Pancreas (tissue), 10 donors: ENCODE measurements at regions not wholly inside any gene's neighbourhood (a gene's known extent, or its start where the extent isn't known, plus 50 kb on each side); places are given as distances from the start of the nearest gene placed in this dataset.

Experiments
- ATAC-seq, 4 donors: fragments of 200-7000 bp; cut with Tn5 transposase; one replicate each; pipeline versions ENCODE4 v1.8.0 to v1.9.1; 2020; ENCODE audit warnings: mild to moderate bottlenecking in 4 of 4, moderate library complexity in 4 of 4
- DNase-seq, 6 donors: peaks; one replicate each; pipeline ENCODE4 v3.0.0-alpha.2; 2020
- FAIRE-seq: peaks from 2 replicates; lab custom pipeline; 2012; peaks lifted over from hg19 to GRCh38; lab: Jason Lieb, UNC
- H3K27ac ChIP-seq, 4 donors: fragments of 200-600 bp; sonication (generic); 1 replicate in 3 of 4; 2 replicates in 1 of 4; pipeline versions ENCODE4 v1.5.0 to v1.8.0; 2020
- H3K27me3 ChIP-seq, 4 donors: fragments of 200-600 bp; one replicate each; pipeline ENCODE4 v1.8.0; 2021
- H3K36me3 ChIP-seq, 3 donors: fragments of 200-600 bp; sonication (generic) in 1 of 3; one replicate each; pipeline versions ENCODE4 v1.5.0 to v1.8.0; 2020 to 2021
- H3K4me1 ChIP-seq, 3 donors: fragments of 200-600 bp; one replicate each; pipeline ENCODE4 v1.8.0; 2021
- H3K4me3 ChIP-seq, 4 donors: fragments of 200-600 bp; sonication (generic) in 2 of 4; one replicate each; pipeline versions ENCODE4 v1.5.0 to v1.8.0; 2020 to 2021
- H3K9me3 ChIP-seq, 4 donors: fragments of 200-600 bp; one replicate each; pipeline ENCODE4 v1.8.0; 2021
- WGBS, 2 donors: extraction: QIAGEN DNeasy Blood & Tissue Kit; methylation state at CpG; one replicate each; pipeline ENCODE4 v1.1.7; 2013; 5-methylcytosine and 5-hydroxymethylcytosine counted together
- intact Hi-C, 3 donors: fragments of 100-400 bp; cut with DNase I; formaldehyde crosslinking; loops; one replicate each; pipeline versions ENCODE4 v1.11.1 to v1.14.2; 2022
- TF ChIP-seq, protein P1 (sequence below), 4 donors: fragments of 200-600 bp; sonication (generic) in 3 of 4; IDR thresholded peaks; one replicate each; pipeline versions ENCODE4 v1.5.0 to v1.8.0; 2021; ENCODE audit warnings: antibody characterized with exemption in 4 of 4
- donor health status: healthy with polysubstance abuse.
- donor health status: DM: no; HTN: no; CAD: no; lungs with moderate emphysema.
- donor health status: DM: no; HTN: no; CAD: no.
- donor health status: control.
- donor health status: control.
- donor health status: Bipolar disorder and iron deficiency.
- donor health status: DM: yes; HTN: yes; CAD: no.
- donor health status: DM: no; HTN: no; CAD: no.
- donor health status: DM: no; HTN: no; CAD: no.
- donor health status: DM: yes; HTN: yes; CAD: no.

DNA sequence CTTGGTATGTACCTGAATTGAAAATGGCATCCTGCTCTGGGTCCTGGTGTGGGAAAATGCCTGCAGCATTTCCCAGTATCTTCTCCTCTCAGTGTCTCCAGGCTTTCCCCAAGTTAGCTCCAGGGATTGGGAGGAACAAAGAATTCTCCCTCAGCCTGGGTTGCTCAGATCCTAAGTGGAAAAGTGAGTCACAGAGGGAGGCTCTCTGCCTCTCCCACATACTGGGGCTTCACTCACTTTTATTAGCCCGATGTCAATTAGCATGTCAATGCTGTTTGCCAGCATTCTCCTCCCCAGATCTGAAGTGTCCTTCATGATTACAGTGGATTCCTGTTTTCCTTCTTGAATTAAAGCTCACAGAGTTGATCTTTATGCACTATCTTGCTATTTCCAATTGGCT is 655.0 kb downstream of the EPHA3 start:
- Histone ChIP-seq H3K4me3 (no peak overlapping the region), H3K27me3 (no peaks in the 10 kb centered on the region), H3K36me3 (no peaks in the 10 kb centered on the region), H3K9me3 (no peaks in the 10 kb centered on the region), H3K4me1 (no peaks in the 10 kb centered on the region), H3K27ac (no peak overlapping the region)
- ATAC-seq = no peak
- intact Hi-C loops = no loop called here
- 52 to 54% methylated on average over 1 of the region's 1 CpG for WGBS, 2 donors
- no peak for FAIRE-seq
- DNase-seq = no peak
- TF ChIP-seq, protein P1, sequence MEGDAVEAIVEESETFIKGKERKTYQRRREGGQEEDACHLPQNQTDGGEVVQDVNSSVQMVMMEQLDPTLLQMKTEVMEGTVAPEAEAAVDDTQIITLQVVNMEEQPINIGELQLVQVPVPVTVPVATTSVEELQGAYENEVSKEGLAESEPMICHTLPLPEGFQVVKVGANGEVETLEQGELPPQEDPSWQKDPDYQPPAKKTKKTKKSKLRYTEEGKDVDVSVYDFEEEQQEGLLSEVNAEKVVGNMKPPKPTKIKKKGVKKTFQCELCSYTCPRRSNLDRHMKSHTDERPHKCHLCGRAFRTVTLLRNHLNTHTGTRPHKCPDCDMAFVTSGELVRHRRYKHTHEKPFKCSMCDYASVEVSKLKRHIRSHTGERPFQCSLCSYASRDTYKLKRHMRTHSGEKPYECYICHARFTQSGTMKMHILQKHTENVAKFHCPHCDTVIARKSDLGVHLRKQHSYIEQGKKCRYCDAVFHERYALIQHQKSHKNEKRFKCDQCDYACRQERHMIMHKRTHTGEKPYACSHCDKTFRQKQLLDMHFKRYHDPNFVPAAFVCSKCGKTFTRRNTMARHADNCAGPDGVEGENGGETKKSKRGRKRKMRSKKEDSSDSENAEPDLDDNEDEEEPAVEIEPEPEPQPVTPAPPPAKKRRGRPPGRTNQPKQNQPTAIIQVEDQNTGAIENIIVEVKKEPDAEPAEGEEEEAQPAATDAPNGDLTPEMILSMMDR (IDR thresholded peaks at IDR 0.05) = no peak

DNA sequence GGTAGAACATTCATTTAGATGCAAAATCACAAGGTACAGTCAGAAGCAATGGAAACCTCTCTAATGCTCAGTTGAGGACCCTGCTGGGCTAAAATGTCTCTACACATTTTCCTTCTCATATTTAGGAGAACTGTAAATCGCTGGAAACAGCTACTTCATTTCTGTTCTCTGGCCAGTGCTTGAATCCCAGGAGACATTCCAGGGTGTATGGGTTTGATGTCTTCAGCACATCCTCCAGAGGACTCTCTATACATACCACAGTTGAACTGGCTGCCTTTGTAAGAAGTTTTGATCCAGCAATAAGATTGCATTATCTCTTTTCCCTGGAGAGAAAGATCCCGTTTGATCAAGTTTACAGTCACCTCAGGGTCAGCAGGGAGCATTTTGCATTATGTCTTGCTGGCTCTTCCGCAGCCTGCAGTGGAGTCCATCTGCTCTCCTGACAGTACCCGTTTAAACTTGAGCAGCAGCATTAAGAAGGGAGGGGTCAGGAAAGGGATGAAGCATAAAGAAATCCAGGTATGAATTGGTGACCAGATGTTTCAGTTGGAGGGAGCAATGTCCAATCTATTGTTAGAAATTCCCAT is 676.0 kb downstream of the EPHA3 start:
- FAIRE-seq = no peak
- Histone ChIP-seq H3K36me3 (no peaks in the 10 kb centered on the region), H3K4me3 (no peak overlapping the region), H3K4me1 (no peaks in the 10 kb centered on the region), H3K9me3 (no peaks in the 10 kb centered on the region), H3K27ac (no peak overlapping the region), H3K27me3 (no peaks in the 10 kb centered on the region)
- intact Hi-C loops = no loop called here
- ATAC-seq = no peak
- TF ChIP-seq, protein P1 (IDR thresholded peaks at IDR 0.05) = no peak
- 38 to 53% methylated on average over 4 of the region's 4 CpGs for WGBS, 2 donors
- no peak for DNase-seq

DNA sequence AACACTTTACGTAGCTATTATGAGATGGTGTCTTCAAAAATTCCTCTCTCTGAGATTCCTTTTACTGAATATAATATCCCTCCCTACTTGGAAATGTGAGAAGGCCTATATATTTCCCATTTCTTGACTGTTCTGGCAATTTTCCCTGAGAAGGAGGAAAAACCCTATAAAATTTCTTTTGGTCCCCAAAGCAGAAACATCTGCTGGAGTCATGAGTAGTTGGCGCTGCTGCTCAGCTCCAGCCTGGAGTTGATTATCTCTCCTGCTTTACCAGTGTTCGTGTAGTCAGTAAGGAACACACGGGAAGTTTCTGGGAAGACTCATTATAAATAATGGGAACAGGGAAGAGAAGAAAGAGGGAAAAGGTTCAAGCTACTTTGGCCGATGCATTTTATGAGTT is 680.1 kb downstream of the EPHA3 start:
- no peaks in the 10 kb centered on the region for H3K9me3 ChIP-seq
- intact Hi-C loops = no loop called here

DNA sequence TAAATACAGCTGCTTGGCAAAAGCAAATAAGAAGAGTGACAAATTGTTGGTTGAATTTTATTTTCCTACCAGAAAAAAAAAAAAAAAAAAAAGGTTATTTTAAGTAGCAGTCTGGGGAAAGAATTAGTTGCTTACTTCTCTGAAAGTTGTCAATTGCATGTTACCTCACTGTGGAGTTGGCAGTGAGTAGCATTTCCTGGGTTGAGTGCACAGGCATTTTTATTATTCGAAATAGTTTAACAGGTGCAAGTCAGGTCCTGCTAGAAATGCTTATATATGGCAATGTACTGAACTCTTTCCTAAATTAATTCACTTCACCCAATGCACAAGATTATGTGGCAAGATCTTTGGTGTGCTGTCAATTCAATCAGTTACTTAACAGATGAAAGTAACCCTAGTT is 680.6 kb downstream of the EPHA3 start:
- FAIRE-seq = no peak

More for the DNA sequence above, 680.1 kb downstream of the EPHA3 start:
- DNase-seq = no peak
- Histone ChIP-seq H3K4me3 (no peak overlapping the region), H3K27ac (no peak overlapping the region), H3K4me1 (no peaks in the 10 kb centered on the region), H3K36me3 (no peaks in the 10 kb centered on the region), H3K27me3 (no peaks in the 10 kb centered on the region)
- WGBS, 2 donors = 64 to 72% methylated on average over 5 of the region's 5 CpGs
- TF ChIP-seq, protein P1 (IDR thresholded peaks at IDR 0.05) = no peak
- FAIRE-seq = no peak
- ATAC-seq = no peak

DNA sequence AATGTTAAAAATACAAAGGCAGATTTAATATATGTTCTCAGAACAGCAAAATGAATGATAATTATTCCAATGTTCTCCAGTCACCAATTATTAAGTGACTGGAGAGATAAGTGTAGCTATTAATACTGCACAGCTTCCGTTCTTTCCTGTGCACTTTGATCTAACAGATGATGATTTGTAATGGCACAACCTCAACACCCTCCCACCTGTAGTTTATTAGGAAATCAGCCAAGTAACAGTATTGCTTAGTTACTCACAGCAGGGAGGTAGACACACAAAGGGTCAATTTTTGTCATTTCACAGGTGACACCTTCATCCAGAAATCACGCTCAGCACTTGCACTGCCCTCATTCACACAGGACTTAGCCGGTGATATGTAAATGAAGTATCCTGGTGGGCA is 688.1 kb downstream of the EPHA3 start:
- no peak overlapping the region for H3K27ac ChIP-seq
- H3K4me1 ChIP-seq = no peaks in the 10 kb centered on the region
- FAIRE-seq (no peak), DNase-seq (no peak), ATAC-seq (no peak)
- TF ChIP-seq, protein P1 (IDR thresholded peaks at IDR 0.05) = no peak
- intact Hi-C loops = no loop called here
- H3K9me3 ChIP-seq = no peaks in the 10 kb centered on the region
- H3K27me3 ChIP-seq = no peaks in the 10 kb centered on the region
- WGBS, 2 donors = 10 to 14% methylated on average over 3 of the region's 3 CpGs
- no peaks in the 10 kb centered on the region for H3K36me3 ChIP-seq
- H3K4me3 ChIP-seq = no peak overlapping the region

More for the DNA sequence above, 680.6 kb downstream of the EPHA3 start:
- TF ChIP-seq, protein P1 (IDR thresholded peaks at IDR 0.05) = no peak
- H3K4me3 ChIP-seq = no peak overlapping the region
- intact Hi-C loops = no loop called here
- H3K9me3 ChIP-seq = no peaks in the 10 kb centered on the region
- H3K27ac ChIP-seq = no peak overlapping the region
- H3K4me1 ChIP-seq = no peaks in the 10 kb centered on the region
- H3K27me3 ChIP-seq = no peaks in the 10 kb centered on the region
- DNase-seq (no peak), ATAC-seq (no peak)
- WGBS, 2 donors = 64 to 66% methylated on average over 1 of the region's 1 CpG
- no peaks in the 10 kb centered on the region for H3K36me3 ChIP-seq
